PC-9 (cell line): ENCODE measurements at regions not wholly inside any gene's neighbourhood (a gene's known extent, or its start where the extent isn't known, plus 50 kb on each side); places are given as distances from the start of the nearest gene placed in this dataset.

Experiments used
- BruUV-seq: library from RNA; stranded (reverse); fragments of 400-500 nt; replicated peaks from 2 replicates; lab custom pipeline; 2021; lab: Mats Ljungman, UMichigan
- CTCF ChIA-PET: fragments of 300-600 bp; sonication (Branson Sonifier 250); formaldehyde crosslinking; loops from one replicate; lab custom pipeline; 2022; ENCODE audit warnings: antibody characterized with exemption; lab: Charles Lee
- POLR2A ChIA-PET: fragments of 300-600 bp; sonication (Branson Sonifier 250); formaldehyde crosslinking; loops from one replicate; lab custom pipeline; 2022; ENCODE audit warnings: antibody characterized with exemption; ENCODE audit not compliant: unreplicated experiment; lab: Charles Lee
- DNase-seq, 2 experiments: peaks; one replicate each; pipeline versions ENCODE4 v3.0.0 to v3.0.0-alpha.2; 2015 to 2022; ENCODE audit warnings: mixed read lengths in 1 of 2
- H2AFZ ChIP-seq: fragments of 200-600 bp; sonication (generic); 2 replicates; pipeline ENCODE4 v1.8.1; 2017; ENCODE audit warnings: antibody characterized with exemption
- H3F3A ChIP-seq: fragments of 200-600 bp; sonication (generic); 2 replicates; pipeline ENCODE4 v1.8.1; 2017; ENCODE audit warnings: antibody characterized with exemption, mild to moderate bottlenecking, low read depth; ENCODE audit not compliant: insufficient read depth
- H3K27ac ChIP-seq: fragments of 200-600 bp; sonication (generic); 2 replicates; pipeline ENCODE4 v1.6.1; 2016; ENCODE audit warnings: mixed run types
- H3K27me3 ChIP-seq: fragments of 200-600 bp; sonication (generic); 2 replicates; pipeline ENCODE4 v1.6.1; 2016; ENCODE audit warnings: low read depth, mixed run types; ENCODE audit not compliant: insufficient read depth
- H3K36me3 ChIP-seq: fragments of 200-600 bp; sonication (generic); 2 replicates; pipeline ENCODE4 v1.6.1; 2016; ENCODE audit warnings: low read depth, mixed run types
- H3K4me1 ChIP-seq: fragments of 200-600 bp; sonication (generic); replicated peaks from 2 replicates; pipeline ENCODE4 v1.6.1; 2016; ENCODE audit warnings: mixed run types; ENCODE audit not compliant: insufficient read depth
- H3K4me2 ChIP-seq: fragments of 200-600 bp; sonication (generic); 2 replicates; pipeline ENCODE4 v1.6.1; 2017; ENCODE audit warnings: mixed run types
- H3K4me3 ChIP-seq: fragments of 200-600 bp; sonication (generic); 2 replicates; pipeline ENCODE4 v1.6.1; 2016; ENCODE audit warnings: mixed run types
- H3K79me2 ChIP-seq: fragments of 200-600 bp; sonication (generic); 2 replicates; pipeline ENCODE4 v1.6.1; 2017; ENCODE audit warnings: low read depth, mixed run types
- H3K9me2 ChIP-seq: fragments of 200-600 bp; sonication (generic); 2 replicates; pipeline ENCODE4 v1.8.1; 2017; ENCODE audit warnings: mild to moderate bottlenecking; ENCODE audit not compliant: insufficient read depth
- H3K9me3 ChIP-seq: fragments of 200-600 bp; sonication (generic); 2 replicates; pipeline ENCODE4 v1.8.1; 2016; ENCODE audit warnings: low read depth; ENCODE audit not compliant: insufficient read depth
- H4K20me1 ChIP-seq: fragments of 200-600 bp; sonication (generic); 2 replicates; pipeline ENCODE4 v1.8.1; 2017; ENCODE audit not compliant: insufficient read depth
- CTCF ChIP-seq: fragments of 200-600 bp; sonication (generic); conservative IDR thresholded peaks from 2 replicates; pipeline ENCODE4 v1.6.1; 2017; ENCODE audit warnings: mixed run types, antibody characterized with exemption, mild to moderate bottlenecking, moderate library complexity
- EZH2 ChIP-seq: fragments of 200-600 bp; sonication (generic); IDR thresholded peaks from 2 replicates; pipeline ENCODE4 v1.8.0; 2017; ENCODE audit warnings: antibody characterized with exemption, low read depth
- intact Hi-C: fragments of 100-400 bp; cut with micrococcal nuclease; formaldehyde crosslinking; loops from one replicate; pipeline ENCODE4 v1.10.0; 2022; ENCODE audit not compliant: unreplicated experiment

DNA sequence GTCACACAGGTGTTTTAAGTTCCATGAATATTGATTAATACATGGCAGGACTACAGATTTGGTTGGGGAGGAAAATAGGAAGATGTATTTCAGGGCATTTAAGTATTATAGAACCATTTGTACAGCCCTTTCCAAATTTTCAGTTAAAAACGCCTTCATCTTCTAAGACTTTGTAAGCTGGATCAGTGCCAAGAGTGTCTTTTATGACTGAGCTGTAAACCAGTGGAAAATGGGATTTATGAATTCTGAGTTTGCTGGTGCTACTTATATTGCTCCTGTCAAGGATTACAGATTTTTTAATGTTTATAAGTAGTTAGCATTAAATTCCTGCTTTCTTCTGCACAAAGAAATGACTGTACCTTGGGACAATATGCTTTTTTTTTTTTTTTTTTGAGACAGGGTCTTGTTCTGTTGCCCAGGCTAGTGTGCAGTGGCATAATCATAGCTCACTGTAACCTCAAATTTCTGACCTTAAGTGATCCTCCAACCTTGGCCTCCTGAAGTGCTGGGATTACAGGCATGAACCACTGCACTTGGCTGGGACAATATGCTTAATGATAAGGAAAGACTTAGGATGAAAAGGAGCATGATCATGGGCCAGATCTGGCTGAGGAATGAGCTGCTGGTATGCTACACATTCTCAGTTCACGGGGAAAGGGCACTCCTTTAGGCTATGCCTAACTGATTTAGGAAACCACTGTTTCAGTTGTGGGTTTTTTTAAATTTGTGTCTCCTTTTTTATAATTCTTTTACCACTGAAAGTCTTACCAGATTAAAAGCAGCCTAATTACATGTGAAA, 113.6 kb upstream of the MTNR1B start:
- H3K9me2 ChIP-seq, result no peaks in the 10 kb centered on the region
- POLR2A ChIA-PET, result interaction anchor here (0.6 kb wide), 1 partner anchor 18 kb away, joined by 3 read pairs; no protein-coding TSS in a partner anchor

GRCh38 chr11:92857407-92857806, 112.0 kb upstream of the MTNR1B start:
- Histone ChIP-seq H3K4me1 (no peaks in the 10 kb centered on the region), H3K9me3 (no peaks in the 10 kb centered on the region), H3K9me2 (no peaks in the 10 kb centered on the region), H3K79me2 (no peaks in the 10 kb centered on the region), H3K4me2 (no peak overlapping the region), H3K27me3 (no peaks in the 10 kb centered on the region), H2AFZ (no peak overlapping the region), H3K36me3 (no peaks in the 10 kb centered on the region), H3F3A (no peaks in the 10 kb centered on the region), H3K4me3 (no peak overlapping the region), H4K20me1 (no peaks in the 10 kb centered on the region), H3K27ac (no peak overlapping the region)
- no TSS peak for BruUV-seq
- intact Hi-C loops, result no loop called here
- TF ChIP-seq EZH2, result no peak
- TF ChIP-seq CTCF, result no peak
- CTCF ChIA-PET, result no interaction called here
- POLR2A ChIA-PET, result no interaction called here
- no peak for DNase-seq

More for the DNA sequence above, 113.6 kb upstream of the MTNR1B start:
- Histone ChIP-seq H3K27ac (no peak overlapping the region), H3K9me3 (no peaks in the 10 kb centered on the region), H3K79me2 (no peaks in the 10 kb centered on the region), H2AFZ (no peak overlapping the region), H4K20me1 (no peaks in the 10 kb centered on the region), H3K4me3 (no peak overlapping the region), H3K27me3 (no peaks in the 10 kb centered on the region), H3K4me1 (no peaks in the 10 kb centered on the region), H3F3A (no peaks in the 10 kb centered on the region), H3K4me2 (no peak overlapping the region), H3K36me3 (no peaks in the 10 kb centered on the region)
- DNase-seq, result no peak
- no peak for TF ChIP-seq EZH2
- no peak for TF ChIP-seq CTCF
- CTCF ChIA-PET, result interaction anchor here (0.7 kb wide), 1 partner anchor 1115 kb away, joined by 9 read pairs; no protein-coding TSS in a partner anchor
- intact Hi-C loops, result no loop called here
- BruUV-seq, result no TSS peak

DNA sequence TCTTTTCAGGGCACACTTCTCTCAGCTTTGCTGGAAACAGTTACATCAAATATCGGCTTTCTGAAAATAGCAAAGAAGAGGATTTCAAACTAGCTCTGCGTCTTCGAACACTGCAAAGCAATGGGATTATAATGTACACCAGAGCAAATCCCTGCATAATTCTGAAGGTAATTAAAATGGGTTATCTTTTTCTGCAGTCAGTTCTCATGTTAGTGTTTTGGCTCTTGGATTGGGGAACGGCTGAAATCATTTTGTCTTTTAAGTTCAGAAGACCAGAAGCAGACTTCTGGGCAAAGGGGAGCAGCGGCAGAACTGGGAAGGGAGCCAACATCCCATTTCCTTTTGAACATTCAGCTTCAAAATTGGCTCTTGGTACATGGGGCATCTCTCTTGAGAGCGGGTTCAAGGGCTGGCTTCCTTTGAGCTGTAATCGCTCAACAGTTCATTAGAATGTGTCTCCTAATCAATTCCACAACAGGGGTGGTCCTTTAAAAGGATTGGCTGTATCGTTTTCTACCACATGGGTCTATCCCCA, 110.2 kb upstream of the MTNR1B start:
- Histone ChIP-seq H3K27me3 (no peaks in the 10 kb centered on the region), H2AFZ (no peak overlapping the region), H3K27ac (no peak overlapping the region), H4K20me1 (no peaks in the 10 kb centered on the region), H3K4me1 (no peaks in the 10 kb centered on the region), H3K4me3 (no peak overlapping the region), H3K4me2 (no peak overlapping the region), H3K36me3 (no peaks in the 10 kb centered on the region), H3F3A (no peaks in the 10 kb centered on the region), H3K79me2 (no peaks in the 10 kb centered on the region), H3K9me3 (no peaks in the 10 kb centered on the region), H3K9me2 (no peaks in the 10 kb centered on the region)
- no TSS peak for BruUV-seq
- CTCF ChIA-PET, result no interaction called here
- no peak for DNase-seq
- intact Hi-C loops, result no loop called here
- POLR2A ChIA-PET, result no interaction called here
- TF ChIP-seq EZH2, result no peak
- no peak for TF ChIP-seq CTCF
